ENCODE measurements at regions not wholly inside any gene's neighbourhood (a gene's known extent, or its start where the extent isn't known, plus 50 kb on each side); places are given as distances from the start of the nearest gene placed in this dataset.

DNA sequence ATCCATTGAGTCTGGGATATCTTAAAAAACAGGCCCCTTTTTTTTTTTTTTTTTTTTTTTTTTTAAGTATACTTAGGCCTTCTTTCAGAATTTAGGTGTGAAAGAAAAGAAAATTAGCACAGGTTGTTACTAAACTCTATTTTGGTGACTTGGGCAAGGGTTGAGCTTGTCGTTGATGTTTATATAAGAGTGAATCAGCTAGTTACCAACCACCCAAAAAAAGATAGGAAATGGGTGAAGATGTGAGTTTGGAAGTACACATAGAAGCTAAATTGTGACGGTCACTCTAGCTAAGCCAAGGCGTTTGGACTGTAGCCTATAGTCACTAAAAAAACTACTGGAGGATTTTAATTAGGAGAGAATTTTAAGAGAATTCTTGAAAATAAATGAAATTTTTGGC lies 1247.2 kb downstream of the AACS start:
- TF ChIP-seq POLR2A (IDR thresholded peaks at IDR 0.05): no peak
- TF ChIP-seq, protein P1, sequence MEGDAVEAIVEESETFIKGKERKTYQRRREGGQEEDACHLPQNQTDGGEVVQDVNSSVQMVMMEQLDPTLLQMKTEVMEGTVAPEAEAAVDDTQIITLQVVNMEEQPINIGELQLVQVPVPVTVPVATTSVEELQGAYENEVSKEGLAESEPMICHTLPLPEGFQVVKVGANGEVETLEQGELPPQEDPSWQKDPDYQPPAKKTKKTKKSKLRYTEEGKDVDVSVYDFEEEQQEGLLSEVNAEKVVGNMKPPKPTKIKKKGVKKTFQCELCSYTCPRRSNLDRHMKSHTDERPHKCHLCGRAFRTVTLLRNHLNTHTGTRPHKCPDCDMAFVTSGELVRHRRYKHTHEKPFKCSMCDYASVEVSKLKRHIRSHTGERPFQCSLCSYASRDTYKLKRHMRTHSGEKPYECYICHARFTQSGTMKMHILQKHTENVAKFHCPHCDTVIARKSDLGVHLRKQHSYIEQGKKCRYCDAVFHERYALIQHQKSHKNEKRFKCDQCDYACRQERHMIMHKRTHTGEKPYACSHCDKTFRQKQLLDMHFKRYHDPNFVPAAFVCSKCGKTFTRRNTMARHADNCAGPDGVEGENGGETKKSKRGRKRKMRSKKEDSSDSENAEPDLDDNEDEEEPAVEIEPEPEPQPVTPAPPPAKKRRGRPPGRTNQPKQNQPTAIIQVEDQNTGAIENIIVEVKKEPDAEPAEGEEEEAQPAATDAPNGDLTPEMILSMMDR (IDR thresholded peaks at IDR 0.05): no peak
